ENCODE measurements at regions not wholly inside any gene's neighbourhood (a gene's known extent, or its start where the extent isn't known, plus 50 kb on each side); places are given as distances from the start of the nearest gene placed in this dataset.

DNA sequence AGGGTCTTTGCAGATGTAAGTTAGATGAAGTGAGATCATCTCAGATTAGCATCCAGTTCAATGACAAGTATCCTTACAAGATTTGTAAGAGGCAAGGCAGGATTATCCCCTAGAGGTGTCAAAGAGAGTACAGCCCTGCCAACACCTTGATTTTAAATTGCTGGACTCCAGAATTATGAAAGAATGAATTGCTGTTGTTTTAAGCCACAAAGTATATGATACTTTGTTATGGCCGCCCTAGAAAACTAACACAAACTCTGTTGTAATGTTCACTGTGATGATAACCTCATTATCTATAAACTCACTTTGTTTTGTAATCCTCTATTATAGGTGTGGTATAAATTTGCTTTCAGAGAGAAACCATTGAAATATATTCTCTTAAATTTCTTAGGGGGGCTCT, 249.0 kb upstream of the SPOPL start (continued):
- no peak for TF ChIP-seq CTCF (conservative IDR thresholded peaks at IDR 0.05; ENCODE audit: low read depth in 2 of 2)
- TF ChIP-seq JUNB (IDR thresholded peaks at IDR 0.05; ENCODE audit: unreplicated experiment), result no peak

DNA sequence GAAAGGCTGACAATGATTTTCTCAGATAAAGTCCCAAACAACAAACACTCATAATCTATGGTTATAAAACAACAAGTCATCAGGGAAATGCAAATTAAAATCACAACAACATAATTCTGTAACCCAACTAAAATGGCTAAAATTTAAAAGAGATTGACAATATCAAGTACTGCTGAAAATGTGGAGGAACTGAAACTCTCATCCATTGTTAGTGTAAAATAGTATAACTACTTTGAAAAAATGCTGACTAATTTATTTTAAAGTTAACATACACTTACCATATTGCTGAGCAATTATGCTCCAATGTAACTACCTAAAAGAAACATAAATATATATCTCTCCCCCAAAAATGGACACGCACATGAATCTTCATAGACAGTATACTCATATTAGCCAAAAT, 245.9 kb upstream of the SPOPL start:
- DNase-seq (ENCODE audit: low spot score), result no peak
- peaks cover 2% of the 10 kb centered on the region; the same call in 2 of the 3 replicates for H3K36me3 Mint-ChIP-seq (ENCODE audit: low read depth)
- peaks cover 6% of the 10 kb centered on the region for H3K9me3 Mint-ChIP-seq
- H3K27ac ChIP-seq (ENCODE audit: low read depth), result no peak overlapping the region
- H3K36me3 ChIP-seq (ENCODE audit: insufficient read depth), result no peaks in the 10 kb centered on the region
- no peaks in the 10 kb centered on the region for H4K20me1 ChIP-seq (replicated peaks; ENCODE audit: insufficient read depth)
- no peaks in the 10 kb centered on the region for H3K4me1 ChIP-seq (ENCODE audit: insufficient read depth)
- H3K4me1 Mint-ChIP-seq, result no peaks in the 10 kb centered on the region
- no peak overlapping the region for H3K4me3 ChIP-seq
- H3K27ac Mint-ChIP-seq, result no peak overlapping the region
- peaks cover 2% of the 10 kb centered on the region for H3K27me3 Mint-ChIP-seq (ENCODE audit: insufficient read depth, low read depth, poor library complexity)
- TF ChIP-seq JUNB (IDR thresholded peaks at IDR 0.05; ENCODE audit: unreplicated experiment), result no peak
- no peak for TF ChIP-seq POLR2AphosphoS5 (IDR thresholded peaks at IDR 0.05; ENCODE audit: low read depth)
- no peak for TF ChIP-seq REST (IDR thresholded peaks at IDR 0.05; ENCODE audit: unreplicated experiment)
- TF ChIP-seq CREB1 (CRISPR knock-in tag; IDR thresholded peaks at IDR 0.05; ENCODE audit: low read depth), result no peak
- TF ChIP-seq ZNF462 (CRISPR knock-in tag; IDR thresholded peaks at IDR 0.05), result no peak
- no peak for TF ChIP-seq CTCF (conservative IDR thresholded peaks at IDR 0.05; ENCODE audit: low read depth in 2 of 2)
- TF ChIP-seq STAT1 (IDR thresholded peaks at IDR 0.05; ENCODE audit: unreplicated experiment), result no peak
- no peak for TF ChIP-seq ZNF114 (CRISPR knock-in tag; IDR thresholded peaks at IDR 0.05)
- no peak for TF ChIP-seq ZNF331 (CRISPR knock-in tag; IDR thresholded peaks at IDR 0.05; ENCODE audit: low read depth)
- no peak for TF ChIP-seq NANOG (IDR thresholded peaks at IDR 0.05; ENCODE audit: borderline replicate concordance)
- no peak overlapping the region for H3K4me3 Mint-ChIP-seq
- no peaks in the 10 kb centered on the region for H3K27me3 ChIP-seq (ENCODE audit: insufficient read depth)
- H3F3A ChIP-seq (replicated peaks; ENCODE audit: low read depth), result no peaks in the 10 kb centered on the region
- no peak overlapping the region for H3K4me2 ChIP-seq
- H3K79me2 ChIP-seq (replicated peaks; ENCODE audit: insufficient read depth), result no peaks in the 10 kb centered on the region
- no peaks in the 10 kb centered on the region; the same call in none of the 2 replicates for H3K9me2 ChIP-seq (ENCODE audit: insufficient read depth)
- no peak for ATAC-seq
- H2AFZ ChIP-seq, result no peak overlapping the region

All from GM23338 (cell line).